Kidney (tissue), 13 donors: ENCODE measurements at regions not wholly inside any gene's neighbourhood (a gene's known extent, or its start where the extent isn't known, plus 50 kb on each side); places are given as distances from the start of the nearest gene placed in this dataset.
"Not testable (repeated sequence)": the region's sequence is repeated elsewhere in the genome, so short reads cannot be mapped to it uniquely, and the experiment has no call there.

Experiments
- DNase-seq, 5 donors: peaks; one replicate each; pipeline ENCODE4 v3.0.0-alpha.2; 2013 to 2020
- FAIRE-seq: peaks from 2 replicates; lab custom pipeline; 2012; peaks lifted over from hg19 to GRCh38; lab: Jason Lieb, UNC
- H3K27ac ChIP-seq, 2 donors: one replicate each; pipeline ENCODE4 v1.7.0; 2013; ENCODE audit warnings: low read depth in 2 of 2, low read length in 2 of 2, inconsistent platforms in 1 of 2
- H3K27me3 ChIP-seq: one replicate; pipeline ENCODE4 v1.7.1; 2013; ENCODE audit warnings: low read length, inconsistent platforms; ENCODE audit not compliant: control insufficient read depth, insufficient read depth
- H3K36me3 ChIP-seq, 3 donors: one replicate each; pipeline versions ENCODE4 v1.7.0 to v1.7.1; 2013; ENCODE audit warnings: low read length in 3 of 3, control low read depth in 1 of 3, inconsistent platforms in 1 of 3; ENCODE audit not compliant: insufficient read depth in 3 of 3, control insufficient read depth in 2 of 3
- H3K4me1 ChIP-seq, 3 donors: one replicate each; pipeline versions ENCODE4 v1.7.0 to v1.7.1; 2013; ENCODE audit warnings: low read length in 3 of 3, inconsistent platforms in 1 of 3, low read depth in 1 of 3; ENCODE audit not compliant: control insufficient read depth in 2 of 3, insufficient read depth in 2 of 3
- H3K4me3 ChIP-seq, 3 donors: one replicate each; pipeline versions ENCODE4 v1.7.0 to v1.8.1; 2013; ENCODE audit warnings: low read length in 3 of 3, control low read depth in 1 of 3, inconsistent platforms in 1 of 3
- H3K9ac ChIP-seq, 3 donors: one replicate each; pipeline versions ENCODE4 v1.7.0 to v1.7.1; 2013; ENCODE audit warnings: low read length in 3 of 3, control low read depth in 1 of 3, inconsistent platforms in 1 of 3
- H3K9me3 ChIP-seq, 3 donors: one replicate each; pipeline versions ENCODE4 v1.7.0 to v1.7.1; 2013; ENCODE audit warnings: low read length in 3 of 3, control low read depth in 1 of 3, inconsistent platforms in 1 of 3; ENCODE audit not compliant: control insufficient read depth in 2 of 3, insufficient read depth in 1 of 3
- CTCF ChIP-seq: IDR thresholded peaks from 3 replicates; pipeline ENCODE4 v1.5.1; 2012; ENCODE audit warnings: mild to moderate bottlenecking, moderate library complexity, borderline replicate concordance; ENCODE audit not compliant: insufficient read depth; ENCODE audit errors: extremely low read depth
- intact Hi-C: fragments of 100-400 bp; cut with DNase I; formaldehyde crosslinking; loops from one replicate; pipeline ENCODE4 v1.11.1; 2022
- donor health status: control.
- donor health status: control.
- donor health status: control.
- donor health status: control.
- donor health status: control.
- donor health status: DM: yes; HTN: yes; CAD: no.
- donor health status: Normal renal cell carcinoma (clear cell type).

GRCh38 chr10:60473557-60473956 is 83.9 kb upstream of the ANK3 start:
- Histone ChIP-seq H3K9me3 (no peaks in the 10 kb centered on the region), H3K27me3 (no peaks in the 10 kb centered on the region), H3K27ac (no peak overlapping the region), H3K4me3 (no peak overlapping the region), H3K4me1 (no peaks in the 10 kb centered on the region), H3K9ac (no peak overlapping the region), H3K36me3 (no peaks in the 10 kb centered on the region)
- no peak for DNase-seq
- intact Hi-C loops = no loop called here
- TF ChIP-seq CTCF = no peak
- FAIRE-seq = no peak

GRCh38 chr10:60470091-60470490 is 80.4 kb upstream of the ANK3 start:
- Histone ChIP-seq H3K36me3 (no peaks in the 10 kb centered on the region), H3K4me3 (no peak overlapping the region), H3K27ac (no peak overlapping the region), H3K4me1 (no peaks in the 10 kb centered on the region), H3K27me3 (no peaks in the 10 kb centered on the region), H3K9ac (no peak overlapping the region), H3K9me3 (no peaks in the 10 kb centered on the region)
- no peak for TF ChIP-seq CTCF
- FAIRE-seq (no peak), DNase-seq (no peak)
- intact Hi-C loops = no loop called here

GRCh38 chr10:60469147-60469546 is 79.5 kb upstream of the ANK3 start:
- DNase-seq, H3K27ac ChIP-seq, intact Hi-C loops, H3K4me3 ChIP-seq, H3K9me3 ChIP-seq, H3K9ac ChIP-seq, H3K36me3 ChIP-seq, H3K27me3 ChIP-seq, H3K4me1 ChIP-seq: not testable (repeated sequence)
- FAIRE-seq = peak; percentile 100

- Histone ChIP-seq H3K9me3 (no peaks in the 10 kb centered on the region), H3K9ac (no peak overlapping the region), H3K36me3 (no peaks in the 10 kb centered on the region), H3K4me1 (no peaks in the 10 kb centered on the region), H3K27ac (no peak overlapping the region), H3K4me3 (no peak overlapping the region), H3K27me3 (no peaks in the 10 kb centered on the region)
- no peak for FAIRE-seq
- no peak for TF ChIP-seq CTCF
- intact Hi-C loops = no loop called here
- no peak for DNase-seq
These were observed 77.5 kb upstream of the ANK3 start for GRCh38 chr10:60467202-60467546.
